GM21526 (cell line): ENCODE measurements at regions not wholly inside any gene's neighbourhood (a gene's known extent, or its start where the extent isn't known, plus 50 kb on each side); places are given as distances from the start of the nearest gene placed in this dataset.
A peak's percentile ranks its signal among the peaks of the same experiment; 100 is the strongest.
"Not testable (repeated sequence)": the region's sequence is repeated elsewhere in the genome, so short reads cannot be mapped to it uniquely, and the experiment has no call there.

Experiments used
- ATAC-seq: cut with Tn5 transposase; IDR thresholded peaks from one replicate; pipeline ENCODE4 v1.9.1; 2021; ENCODE audit warnings: moderate library complexity; ENCODE audit not compliant: unreplicated experiment, low FRiP score

DNA sequence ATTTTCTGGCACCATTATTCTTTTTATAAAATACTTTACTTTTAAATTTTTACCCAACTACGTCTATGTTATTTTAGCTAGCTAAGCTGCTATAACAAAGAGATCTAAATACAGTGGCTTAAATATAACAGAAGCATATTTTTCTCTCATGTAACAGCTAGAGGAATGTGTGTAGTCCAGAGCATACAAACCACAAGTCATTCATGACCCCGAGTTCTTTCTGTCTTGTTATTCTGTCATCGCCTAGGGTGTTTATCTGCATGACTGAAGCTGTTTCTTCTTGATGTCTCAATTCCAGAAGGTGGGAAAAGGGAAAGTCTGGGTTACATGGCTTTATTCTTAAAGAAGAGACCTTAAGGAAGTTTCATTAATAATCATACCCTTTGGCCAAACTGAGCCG lies 136.9 kb upstream of the RFX3 start:
- no peak for ATAC-seq

GRCh38 chr9:3660936-3661335 lies 135.1 kb upstream of the RFX3 start:
- ATAC-seq, result no peak

- ATAC-seq, result no peak
Measured at GRCh38 chr9:3659647-3660046, 133.8 kb upstream of the RFX3 start.

- ATAC-seq, result no peak
Measured at GRCh38 chr9:3658964-3659363, 133.2 kb upstream of the RFX3 start.

- ATAC-seq, result no peak
Measured at GRCh38 chr9:3656224-3656623, 130.4 kb upstream of the RFX3 start.

GRCh38 chr9:3650994-3651622 lies 125.3 kb upstream of the RFX3 start:
- ATAC-seq, result peak; percentile 47

- ATAC-seq, result no peak
Measured at GRCh38 chr9:3648722-3649246, 123.0 kb upstream of the RFX3 start.

- no peak for ATAC-seq
Measured at GRCh38 chr9:3648266-3648665, 122.5 kb upstream of the RFX3 start.

GRCh38 chr9:3647652-3648051 lies 121.9 kb upstream of the RFX3 start:
- no peak for ATAC-seq

GRCh38 chr9:3646226-3646625 lies 120.4 kb upstream of the RFX3 start:
- no peak for ATAC-seq

DNA sequence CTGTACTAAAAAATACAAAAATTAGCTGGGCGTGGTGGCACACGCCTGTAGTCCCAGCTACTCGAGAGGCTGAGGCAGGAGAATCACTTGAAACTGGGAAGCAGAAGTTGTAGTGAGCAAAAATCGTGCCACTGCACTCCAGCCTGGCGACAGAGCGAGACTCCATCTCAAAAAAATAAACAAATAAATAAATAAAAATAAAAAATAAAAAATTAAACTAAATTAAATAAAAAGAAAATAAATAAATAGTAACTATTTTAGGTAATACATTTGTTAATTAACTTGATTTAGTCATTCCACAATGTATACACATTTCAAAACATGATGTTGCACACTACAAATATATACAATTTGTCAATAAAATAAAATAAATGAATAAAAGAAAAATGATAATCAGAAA lies 116.3 kb upstream of the RFX3 start:
- not testable (repeated sequence) for ATAC-seq

- ATAC-seq, result no peak
Measured at GRCh38 chr9:3629495-3629894, 103.7 kb upstream of the RFX3 start.

DNA sequence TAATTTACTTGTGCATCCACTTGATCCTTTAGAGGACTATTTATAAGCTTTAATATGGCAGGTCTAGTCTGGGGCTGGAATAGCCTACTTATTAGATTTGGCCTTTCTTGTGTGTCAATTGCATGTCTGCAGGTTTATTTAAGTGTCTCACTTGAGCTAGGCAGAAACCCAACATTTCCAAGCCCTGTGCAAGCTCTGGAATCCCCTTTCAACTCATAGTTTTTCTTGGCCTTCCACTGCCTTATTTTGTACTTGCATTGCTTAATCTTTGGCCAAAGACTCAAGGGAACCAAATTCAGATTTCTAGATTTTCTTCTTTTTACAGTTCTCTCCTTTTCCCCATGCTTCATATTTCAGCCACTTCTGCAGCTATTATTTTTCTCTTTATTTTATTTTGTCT lies 102.4 kb upstream of the RFX3 start:
- no peak for ATAC-seq

DNA sequence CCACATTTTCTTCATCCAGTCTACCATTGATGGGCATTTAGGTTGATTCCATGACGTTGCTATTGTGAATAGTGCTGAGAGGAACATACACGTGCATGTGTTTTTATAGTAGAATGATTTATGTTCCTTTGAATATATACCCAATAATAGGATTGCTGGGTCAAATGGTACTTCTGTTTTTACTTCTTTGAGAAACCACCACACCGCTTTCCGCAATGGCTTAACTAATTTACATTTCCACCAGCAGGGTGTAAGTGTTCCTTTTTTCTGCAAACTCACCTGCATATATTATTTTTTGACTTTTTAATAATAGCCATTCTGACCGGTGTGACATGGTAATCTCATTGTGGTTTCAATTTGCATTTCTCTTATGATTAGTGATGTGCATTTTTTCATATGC lies 82.2 kb upstream of the RFX3 start:
- ATAC-seq, result peak; percentile 78

DNA sequence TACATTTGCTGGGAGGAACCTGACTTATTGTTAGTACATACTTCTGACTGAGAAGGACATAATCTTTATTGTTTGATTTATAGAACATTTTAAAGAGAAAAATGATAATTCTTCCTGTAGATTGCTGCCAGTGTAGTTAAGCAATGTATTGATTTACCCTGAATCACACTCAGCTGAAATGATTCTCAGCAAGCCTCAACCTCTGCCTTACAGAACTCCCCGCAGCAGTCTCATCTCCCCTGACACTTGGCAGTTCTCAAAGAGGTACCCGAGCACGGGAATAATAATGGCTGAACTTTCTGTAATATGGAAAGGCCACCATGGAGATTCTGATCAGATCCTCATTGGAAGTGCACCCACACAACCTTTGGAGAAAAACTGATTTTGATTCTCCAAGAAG lies 74.9 kb upstream of the RFX3 start:
- ATAC-seq, result no peak

- no peak for ATAC-seq
Measured at GRCh38 chr9:3597792-3598191, 72.0 kb upstream of the RFX3 start.

- ATAC-seq, result no peak
Measured at GRCh38 chr9:3586066-3586465, 60.3 kb upstream of the RFX3 start.

- no peak for ATAC-seq
Measured at GRCh38 chr9:3585606-3586005, 59.8 kb upstream of the RFX3 start.

GRCh38 chr9:3578786-3579185 lies 53.0 kb upstream of the RFX3 start:
- no peak for ATAC-seq

GRCh38 chr9:3576328-3576727 lies 50.5 kb upstream of the RFX3 start:
- no peak for ATAC-seq

GRCh38 chr9:3575821-3576220 lies 50.0 kb upstream of the RFX3 start:
- no peak for ATAC-seq
